ENCODE measurements at regions not wholly inside any gene's neighbourhood (a gene's known extent, or its start where the extent isn't known, plus 50 kb on each side); places are given as distances from the start of the nearest gene placed in this dataset.
"Not testable (repeated sequence)": the region's sequence is repeated elsewhere in the genome, so short reads cannot be mapped to it uniquely, and the experiment has no call there.

- TF ChIP-seq CTCF (IDR thresholded peaks at IDR 0.05; ENCODE audit: poor library complexity); EZH2phosphoT487 (IDR thresholded peaks at IDR 0.05; ENCODE audit: low read depth, severe bottlenecking, unreplicated experiment); EZH2 (IDR thresholded peaks at IDR 0.05; ENCODE audit: borderline replicate concordance): not testable (repeated sequence)
Observed at GRCh38 chr4:79592218-79592617, 184.2 kb upstream of the GK2 start.

Measured in hepatocyte (in vitro differentiated cells).